ENCODE measurements at regions not wholly inside any gene's neighbourhood (a gene's known extent, or its start where the extent isn't known, plus 50 kb on each side); places are given as distances from the start of the nearest gene placed in this dataset.
A peak's percentile ranks its signal among the peaks of the same experiment; 100 is the strongest.

- no peak overlapping the region for H3K4me3 ChIP-seq (ENCODE audit: low read length)
- no peak for DNase-seq (ENCODE audit: low read depth)
- no peak for TF ChIP-seq CTCF (conservative IDR thresholded peaks at IDR 0.05; ENCODE audit: low read depth, low read length)
Observed at GRCh38 chr15:36499412-36500389, 79.7 kb upstream of the CDIN1 start.

DNA sequence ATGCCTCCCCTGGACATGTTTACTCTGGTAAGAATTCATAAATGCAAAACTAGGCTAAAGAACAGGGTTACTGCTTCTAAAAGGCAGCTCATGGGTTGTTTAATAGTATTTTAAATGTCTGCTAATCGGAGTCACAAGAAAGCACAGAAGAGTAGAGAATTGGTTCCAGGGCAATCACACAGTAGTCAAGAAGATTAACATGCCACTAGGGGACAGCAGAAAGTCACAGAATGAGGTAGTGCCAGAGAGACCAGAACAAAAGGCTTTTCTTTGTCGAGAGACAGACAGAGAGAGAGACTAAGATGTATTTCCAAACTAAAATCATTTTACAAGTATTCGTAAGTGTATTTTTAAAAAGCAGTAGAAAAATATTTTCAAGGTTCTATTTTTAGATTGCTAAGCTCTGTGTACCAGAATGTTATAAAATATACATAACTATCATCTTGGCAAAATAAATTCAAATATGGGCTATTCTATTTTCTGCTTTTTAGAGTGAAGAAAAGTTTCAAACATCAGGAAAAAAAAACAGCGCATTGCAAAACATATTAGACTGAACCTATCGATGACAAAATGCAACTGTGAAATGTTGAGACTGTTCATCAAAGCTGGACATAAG is 78.3 kb upstream of the CDIN1 start:
- DNase-seq (ENCODE audit: low read depth): peak; percentile 75
- peak; percentile 86 for TF ChIP-seq CTCF (conservative IDR thresholded peaks at IDR 0.05; ENCODE audit: low read depth, low read length)
- no peak overlapping the region for H3K4me3 ChIP-seq (ENCODE audit: low read length)

GRCh38 chr15:36502509-36502908 is 76.9 kb upstream of the CDIN1 start:
- no peak for DNase-seq (ENCODE audit: low read depth)

DNA sequence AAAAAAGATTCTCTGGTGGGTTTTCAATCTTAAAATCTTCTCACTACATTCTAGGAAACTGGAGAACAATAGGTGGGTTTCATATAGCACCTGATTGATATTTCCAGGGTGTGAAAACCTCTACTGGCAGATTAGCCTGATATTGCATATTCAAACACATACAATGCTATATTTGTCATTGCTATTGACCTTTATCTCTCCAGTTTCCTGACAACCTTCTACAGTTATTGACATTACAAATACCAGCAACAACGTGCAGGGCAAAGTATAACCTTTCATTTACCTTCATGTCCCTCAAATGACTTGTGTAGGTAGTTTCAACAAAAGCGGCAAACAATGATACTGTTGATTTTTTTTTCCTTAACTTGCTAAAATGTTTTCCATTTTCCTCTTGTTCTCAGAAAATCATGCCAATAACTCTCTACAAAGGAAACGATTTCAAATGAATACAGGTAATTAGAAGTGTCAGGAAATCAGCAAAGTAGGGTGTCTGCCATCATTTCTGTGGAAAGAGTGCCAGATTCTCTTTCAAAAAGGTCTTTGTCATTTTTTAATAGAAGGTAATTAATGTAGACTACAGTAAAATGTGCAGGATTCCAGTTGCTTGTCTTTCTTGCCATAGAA is 72.6 kb upstream of the CDIN1 start:
- H3K4me3 ChIP-seq (ENCODE audit: low read length): no peak overlapping the region
- no peak for TF ChIP-seq CTCF (conservative IDR thresholded peaks at IDR 0.05; ENCODE audit: low read depth, low read length)
- no peak for DNase-seq (ENCODE audit: low read depth)

More at GRCh38 chr15:36502509-36502908, 76.9 kb upstream of the CDIN1 start:
- no peak overlapping the region for H3K4me3 ChIP-seq (ENCODE audit: low read length)
- no peak for TF ChIP-seq CTCF (conservative IDR thresholded peaks at IDR 0.05; ENCODE audit: low read depth, low read length)

- no peak for DNase-seq (ENCODE audit: low read depth)
- H3K4me3 ChIP-seq (ENCODE audit: low read length): no peak overlapping the region
- TF ChIP-seq CTCF (conservative IDR thresholded peaks at IDR 0.05; ENCODE audit: low read depth, low read length): no peak
Observed at GRCh38 chr15:36507458-36507857, 72.0 kb upstream of the CDIN1 start.

DNA sequence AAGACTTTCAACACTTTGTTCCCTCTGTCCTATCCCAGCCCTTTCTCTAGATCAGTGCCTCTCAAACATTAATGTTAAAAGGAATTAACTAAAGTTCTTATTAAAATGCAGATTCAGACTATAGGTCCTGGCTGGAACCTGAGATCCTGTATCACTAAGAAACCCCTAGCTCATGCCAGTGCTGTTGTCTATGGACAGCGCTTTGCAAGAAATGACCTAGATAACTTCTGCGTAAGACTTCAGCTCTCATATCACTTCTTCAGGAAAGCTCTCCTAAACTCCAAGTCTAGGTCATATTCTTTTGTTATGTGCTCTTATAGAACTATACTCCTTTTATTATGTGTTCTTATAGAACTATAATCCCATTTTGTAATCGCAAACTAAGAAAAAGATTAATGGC is 67.8 kb upstream of the CDIN1 start:
- no peak for TF ChIP-seq CTCF (conservative IDR thresholded peaks at IDR 0.05; ENCODE audit: low read depth, low read length)
- H3K4me3 ChIP-seq (ENCODE audit: low read length): no peak overlapping the region
- no peak for DNase-seq (ENCODE audit: low read depth)

Data from retinal pigment epithelial cell (primary cell).